IMR-90 (cell line): ENCODE measurements at regions not wholly inside any gene's neighbourhood (a gene's known extent, or its start where the extent isn't known, plus 50 kb on each side); places are given as distances from the start of the nearest gene placed in this dataset.

Experiments
- ATAC-seq: fragments of 200-7000 bp; cut with Tn5 transposase; 2 replicates; pipeline ENCODE4 v1.9.1; 2020; ENCODE audit warnings: low read depth, mild to moderate bottlenecking, moderate library complexity
- BruUV-seq: library from RNA; stranded (reverse); fragments of 400-500 nt; replicated peaks from 2 replicates; lab custom pipeline; 2021; lab: Mats Ljungman, UMichigan
- CTCF ChIA-PET: fragments of 300-600 bp; formaldehyde crosslinking; extraction: SDS; loops from one replicate; lab custom pipeline; 2021; ENCODE audit warnings: antibody characterized with exemption; lab: Yijun Ruan, JAX
- POLR2A ChIA-PET: fragments of 300-600 bp; sonication (Branson Sonifier 250); formaldehyde crosslinking; loops from one replicate; lab custom pipeline; 2022; ENCODE audit warnings: antibody characterized with exemption; ENCODE audit not compliant: unreplicated experiment; lab: Charles Lee
- DNase-seq: peaks from one replicate; pipeline ENCODE4 v3.0.0; 2013
- H2AFZ ChIP-seq: replicated peaks from 2 replicates; pipeline ENCODE3; 2013; ENCODE audit warnings: low read length, mild to moderate bottlenecking; ENCODE audit not compliant: poor library complexity
- H2AK5ac ChIP-seq: 2 replicates; pipeline ENCODE4 v1.6.1; 2013; ENCODE audit warnings: low read depth, low read length, inconsistent platforms
- H2AK9ac ChIP-seq: replicated peaks from 2 replicates; pipeline ENCODE3; 2013; ENCODE audit warnings: mild to moderate bottlenecking, low read depth, low read length, moderate library complexity; ENCODE audit not compliant: poor library complexity
- H2BK120ac ChIP-seq: 2 replicates; pipeline ENCODE4 v1.6.1; 2013; ENCODE audit warnings: low read depth, low read length, inconsistent platforms
- H2BK15ac ChIP-seq: 3 replicates; pipeline ENCODE4 v1.6.1; 2013; ENCODE audit warnings: low read depth, low read length, inconsistent platforms
- H2BK20ac ChIP-seq: 2 replicates; pipeline ENCODE4 v1.6.1; 2013; ENCODE audit warnings: low read depth, mild to moderate bottlenecking, inconsistent platforms, low read length, moderate library complexity
- H2BK5ac ChIP-seq: 2 replicates; pipeline ENCODE4 v1.6.1; 2013; ENCODE audit warnings: mild to moderate bottlenecking, low read depth, low read length, inconsistent platforms; ENCODE audit not compliant: poor library complexity, severe bottlenecking
- H3K14ac ChIP-seq: replicated peaks from 2 replicates; pipeline ENCODE4 v1.6.1; 2013; ENCODE audit warnings: low read depth, low read length, inconsistent platforms
- H3K18ac ChIP-seq: 2 replicates; pipeline ENCODE4 v1.6.1; 2013; ENCODE audit warnings: low read depth, low read length, control low read depth
- H3K23ac ChIP-seq: 2 replicates; pipeline ENCODE4 v1.6.1; 2013; ENCODE audit warnings: low read depth, low read length, inconsistent platforms
- H3K27ac ChIP-seq: 2 replicates; pipeline ENCODE4 v1.5.1; 2013; ENCODE audit warnings: mild to moderate bottlenecking, control low read depth, low read length; ENCODE audit not compliant: insufficient read depth
- H3K27me3 ChIP-seq: 2 replicates; pipeline ENCODE4 v1.6.1; 2013; ENCODE audit warnings: low read length; ENCODE audit not compliant: control insufficient read depth, insufficient read depth
- H3K36me3 ChIP-seq: 2 replicates; pipeline ENCODE4 v1.6.1; 2013; ENCODE audit warnings: low read length, mixed read lengths; ENCODE audit not compliant: control insufficient read depth, insufficient read depth
- H3K4ac ChIP-seq: 2 replicates; pipeline ENCODE4 v1.6.1; 2013; ENCODE audit warnings: low read depth, low read length, inconsistent platforms
- H3K4me1 ChIP-seq: 2 replicates; pipeline ENCODE4 v1.6.1; 2013; ENCODE audit warnings: low read length, mixed read lengths; ENCODE audit not compliant: control insufficient read depth, insufficient read depth
- H3K4me2 ChIP-seq: 2 replicates; pipeline ENCODE4 v1.6.1; 2013; ENCODE audit warnings: low read depth, mild to moderate bottlenecking, control low read depth, low read length, moderate library complexity
- H3K4me3 ChIP-seq: 2 replicates; pipeline ENCODE4 v1.5.1; 2013; ENCODE audit warnings: low read depth, mild to moderate bottlenecking, control low read depth, low read length, moderate library complexity; ENCODE audit not compliant: insufficient read depth
- H3K56ac ChIP-seq: 2 replicates; pipeline ENCODE4 v1.6.1; 2013; ENCODE audit warnings: low read length, inconsistent platforms; ENCODE audit not compliant: insufficient read depth; ENCODE audit errors: extremely low read depth
- H3K79me1 ChIP-seq, 2 experiments: 2 replicates each; pipeline ENCODE4 v1.6.1; 2013; ENCODE audit warnings: low read length in 2 of 2, inconsistent platforms in 1 of 2, low read depth in 1 of 2
- H3K9ac ChIP-seq: 2 replicates; pipeline ENCODE4 v1.6.1; 2013; ENCODE audit warnings: low read depth, low read length, control low read depth
- H3K9me1 ChIP-seq: 2 replicates; pipeline ENCODE4 v1.6.1; 2013; ENCODE audit warnings: low read length, inconsistent platforms; ENCODE audit not compliant: insufficient read depth
- H3K9me3 ChIP-seq: 2 replicates; pipeline ENCODE4 v1.6.1; 2013; ENCODE audit warnings: low read length; ENCODE audit not compliant: control insufficient read depth, insufficient read depth
- H4K20me1 ChIP-seq: 2 replicates; pipeline ENCODE4 v1.6.1; 2013; ENCODE audit warnings: low read length, inconsistent platforms; ENCODE audit not compliant: insufficient read depth
- H4K5ac ChIP-seq: 2 replicates; pipeline ENCODE4 v1.6.1; 2013; ENCODE audit warnings: mild to moderate bottlenecking, low read depth, low read length, control low read depth
- H4K8ac ChIP-seq, 2 experiments: 2 replicates each; pipeline ENCODE4 v1.6.1; 2013; ENCODE audit warnings: low read depth in 2 of 2, low read length in 2 of 2, control low read depth in 1 of 2, inconsistent platforms in 1 of 2
- H4K91ac ChIP-seq: 2 replicates; pipeline ENCODE4 v1.6.1; 2013; ENCODE audit warnings: low read depth, low read length, inconsistent platforms; ENCODE audit not compliant: insufficient read depth
- BHLHE40 ChIP-seq: fragments of 150-350 bp; IDR thresholded peaks from 2 replicates; pipeline ENCODE4 v1.6.1; 2016; ENCODE audit warnings: mild to moderate bottlenecking, low read depth, low read length
- ELK1 ChIP-seq: fragments of 150-350 bp; IDR thresholded peaks from 2 replicates; pipeline ENCODE4 v1.6.1; 2016; ENCODE audit warnings: low read depth, mild to moderate bottlenecking, low read length, moderate library complexity, borderline replicate concordance
- FOS ChIP-seq: fragments of 150-350 bp; IDR thresholded peaks from 2 replicates; pipeline ENCODE4 v1.6.1; 2016; ENCODE audit warnings: low read depth, low read length
- MAFK ChIP-seq: IDR thresholded peaks from 2 replicates; pipeline ENCODE4 v1.6.1; 2012; ENCODE audit warnings: low read depth, low read length, improper control_type of control experiment
- MXI1 ChIP-seq: IDR thresholded peaks from 2 replicates; pipeline ENCODE4 v1.6.1; 2012; ENCODE audit warnings: low read depth, mild to moderate bottlenecking, low read length, moderate library complexity, borderline replicate concordance
- POLR2A ChIP-seq: IDR thresholded peaks from 2 replicates; pipeline ENCODE4 v1.6.1; 2012; ENCODE audit warnings: mild to moderate bottlenecking, low read depth, low read length
- RCOR1 ChIP-seq: IDR thresholded peaks from 2 replicates; pipeline ENCODE4 v1.6.1; 2012; ENCODE audit warnings: mild to moderate bottlenecking, low read length, improper control_type of control experiment; ENCODE audit not compliant: insufficient replicate concordance
- RFX5 ChIP-seq: IDR thresholded peaks from 2 replicates; pipeline ENCODE4 v1.8.0; 2012; ENCODE audit warnings: low read depth, mild to moderate bottlenecking, low read length, moderate library complexity
- USF2 ChIP-seq: fragments of 150-350 bp; IDR thresholded peaks from 2 replicates; pipeline ENCODE4 v1.6.1; 2017; ENCODE audit warnings: mild to moderate bottlenecking, antibody characterized with exemption, low read length, low read depth
- WGBS, 2 experiments: methylation state at CpG; one replicate each; pipeline versions ENCODE4 v1.1.5 to v1.1.7; 2013; ENCODE audit warnings: missing lambda C conversion rate in 2 of 2; ENCODE audit not compliant: insufficient read length in 1 of 2; ENCODE audit errors: extremely low coverage in 2 of 2; 5-methylcytosine and 5-hydroxymethylcytosine counted together
- dilution Hi-C: fragments of 300-500 bp; cut with HindIII; formaldehyde crosslinking; loops from one replicate; pipeline ENCODE4 v1.14.3; 2018; ENCODE audit warnings: low sequenced_read_pairs; ENCODE audit not compliant: unreplicated experiment
- in situ Hi-C: fragments of 300-500 bp; cut with MboI; formaldehyde crosslinking; loops from 3 replicates; pipeline ENCODE4 v1.14.3; 2019; ENCODE audit warnings: low sequenced_read_pairs, inconsistent platforms, mixed read lengths
- intact Hi-C: fragments of 100-400 bp; cut with micrococcal nuclease; formaldehyde crosslinking; loops from 2 replicates; pipeline ENCODE4 v1.10.0; 2022

GRCh38 chr19:28130066-28130511, 1082.9 kb downstream of the UQCRFS1 start:
- H3K14ac ChIP-seq: no peak overlapping the region

More at GRCh38 chr19:28130066-28130511, 1082.9 kb downstream of the UQCRFS1 start:
- Histone ChIP-seq H3K9ac (no peak overlapping the region), H3K4ac (no peak overlapping the region), H3K9me1 (no peaks in the 10 kb centered on the region), H4K91ac (no peak overlapping the region), H3K27me3 (no peaks in the 10 kb centered on the region), H4K20me1 (no peaks in the 10 kb centered on the region), H3K23ac (no peak overlapping the region), H4K8ac (no peak overlapping the region), H2BK120ac (no peak overlapping the region), H2AFZ (no peak overlapping the region), H4K5ac (no peak overlapping the region), H3K4me3 (no peak overlapping the region), H2BK5ac (no peak overlapping the region), H3K4me2 (no peak overlapping the region), H2BK15ac (no peak overlapping the region), H3K9me3 (peaks cover 15% of the 10 kb centered on the region), H3K4me1 (no peaks in the 10 kb centered on the region), H3K56ac (no peak overlapping the region), H3K79me1 (no peaks in the 10 kb centered on the region), H3K18ac (no peak overlapping the region), H2BK20ac (no peak overlapping the region), H3K36me3 (no peaks in the 10 kb centered on the region), H2AK5ac (no peak overlapping the region), H2AK9ac (no peak overlapping the region), H3K27ac (no peak overlapping the region)
- ATAC-seq (no peak), DNase-seq (no peak)
- ChIA-PET POLR2A (no interaction called here), CTCF (no interaction called here)
- BruUV-seq: no TSS peak
- no CpG with 5 or more reads among the region's 4 CpGs for WGBS, 2 experiments
- in situ Hi-C loops (no loop called here), dilution Hi-C loops (no loop called here), intact Hi-C loops (no loop called here)
- no peak for TF ChIP-seq USF2
- TF ChIP-seq POLR2A: no peak
- TF ChIP-seq MXI1: no peak
- TF ChIP-seq ELK1: no peak
- no peak for TF ChIP-seq FOS
- no peak for TF ChIP-seq RCOR1
- no peak for TF ChIP-seq BHLHE40
- no peak for TF ChIP-seq MAFK
- TF ChIP-seq RFX5: no peak
